T-helper 2 cell (primary cell): ENCODE measurements at regions not wholly inside any gene's neighbourhood (a gene's known extent, or its start where the extent isn't known, plus 50 kb on each side); places are given as distances from the start of the nearest gene placed in this dataset.
"Not testable (repeated sequence)": the region's sequence is repeated elsewhere in the genome, so short reads cannot be mapped to it uniquely, and the experiment has no call there.

Experiments
- DNase-seq, 5 experiments: peaks; one replicate each; pipeline versions ENCODE4 v3.0.0 to v3.0.0-alpha.2; 2012 to 2022

GRCh38 chr16:16945207-16945606, 525.6 kb downstream of the XYLT1 start:
- DNase-seq: no peak

- no peak for DNase-seq
Observed at GRCh38 chr16:16956376-16956775, 514.4 kb downstream of the XYLT1 start.

- no peak for DNase-seq
Observed at GRCh38 chr16:16960785-16961184, 510.0 kb downstream of the XYLT1 start.

- no peak for DNase-seq
Observed at GRCh38 chr16:16966439-16966838, 504.3 kb downstream of the XYLT1 start.

- DNase-seq: no peak
Observed at GRCh38 chr16:16971042-16971441, 499.7 kb downstream of the XYLT1 start.

- no peak for DNase-seq
Observed at GRCh38 chr16:16972831-16973230, 497.9 kb downstream of the XYLT1 start.

GRCh38 chr16:16973707-16974591, 496.8 kb downstream of the XYLT1 start:
- no peak for DNase-seq

GRCh38 chr16:16982614-16983013, 488.1 kb downstream of the XYLT1 start:
- no peak for DNase-seq

GRCh38 chr16:16983582-16983981, 487.2 kb downstream of the XYLT1 start:
- no peak for DNase-seq

- not testable (repeated sequence) for DNase-seq
Observed at GRCh38 chr16:16984091-16984490, 486.7 kb downstream of the XYLT1 start.

GRCh38 chr16:16985707-16986106, 485.1 kb downstream of the XYLT1 start:
- no peak for DNase-seq

GRCh38 chr16:16988963-16989362, 481.8 kb downstream of the XYLT1 start:
- DNase-seq: no peak

- DNase-seq: no peak
Observed at GRCh38 chr16:16989368-16989767, 481.4 kb downstream of the XYLT1 start.

- DNase-seq: no peak
Observed at GRCh38 chr16:16991711-16992110, 479.0 kb downstream of the XYLT1 start.

- peak in 2 of 5 experiments; percentile 7 to 37 for DNase-seq
Observed at GRCh38 chr16:16992975-16993765, 477.6 kb downstream of the XYLT1 start.

- DNase-seq: no peak
Observed at GRCh38 chr16:16994831-16995230, 475.9 kb downstream of the XYLT1 start.

- no peak for DNase-seq
Observed at GRCh38 chr16:16996827-16997226, 473.9 kb downstream of the XYLT1 start.

- DNase-seq: no peak
Observed at GRCh38 chr16:16997349-16997748, 473.4 kb downstream of the XYLT1 start.

- DNase-seq: no peak
Observed at GRCh38 chr16:17001471-17001870, 469.3 kb downstream of the XYLT1 start.

- no peak for DNase-seq
Observed at GRCh38 chr16:17002565-17002964, 468.2 kb downstream of the XYLT1 start.

GRCh38 chr16:17005963-17006362, 464.8 kb downstream of the XYLT1 start:
- DNase-seq: not testable (repeated sequence)

GRCh38 chr16:17011712-17012111, 459.0 kb downstream of the XYLT1 start:
- DNase-seq: no peak

- no peak for DNase-seq
Observed at GRCh38 chr16:17013038-17013437, 457.7 kb downstream of the XYLT1 start.
